SK-N-SH treated with all-trans-retinoic acid at 6 μM for 48 hours (cell line): ENCODE measurements at regions not wholly inside any gene's neighbourhood (a gene's known extent, or its start where the extent isn't known, plus 50 kb on each side); places are given as distances from the start of the nearest gene placed in this dataset.

ENCODE experiments used
- CSDC2 ChIP-seq: fragments of 250-450 bp; sonication (Bioruptor Pico); IDR thresholded peaks from 2 replicates; pipeline ENCODE4 v1.5.0; 2020; ENCODE audit warnings: mild to moderate bottlenecking, moderate library complexity
- GLIS3 ChIP-seq: fragments of 250-450 bp; sonication (Bioruptor Pico); IDR thresholded peaks from 2 replicates; pipeline ENCODE4 v1.5.0; 2020; ENCODE audit warnings: mild to moderate bottlenecking, moderate library complexity
- OSR1 ChIP-seq: fragments of 250-450 bp; sonication (Bioruptor Pico); IDR thresholded peaks from 2 replicates; pipeline ENCODE4 v1.8.0; 2022; ENCODE audit warnings: moderate library complexity, mild to moderate bottlenecking, inconsistent platforms
- RARB ChIP-seq: fragments of 250-450 bp; sonication (Bioruptor Pico); IDR thresholded peaks from 2 replicates; pipeline ENCODE4 v1.8.0; 2021; ENCODE audit warnings: mild to moderate bottlenecking, moderate library complexity
- TOX ChIP-seq: fragments of 250-450 bp; sonication (Bioruptor Pico); IDR thresholded peaks from 2 replicates; pipeline ENCODE4 v1.8.0; 2021; ENCODE audit warnings: mild to moderate bottlenecking, moderate library complexity, borderline replicate concordance
- ZFP3 ChIP-seq: fragments of 250-450 bp; sonication (Bioruptor Pico); IDR thresholded peaks from 2 replicates; pipeline ENCODE4 v1.5.0; 2020; ENCODE audit warnings: mild to moderate bottlenecking, moderate library complexity
- TF ChIP-seq, protein P1 (sequence below): fragments of 250-450 bp; sonication (Bioruptor Pico); IDR thresholded peaks from 2 replicates; pipeline ENCODE4 v1.5.1; 2020; ENCODE audit warnings: low read depth, mild to moderate bottlenecking, moderate library complexity

- TF ChIP-seq CSDC2 (no peak), ZFP3 (no peak), RARB (CRISPR knock-in tag) (no peak), TOX (CRISPR knock-in tag) (no peak), GLIS3 (CRISPR knock-in tag) (no peak), OSR1 (CRISPR knock-in tag) (no peak)
- TF ChIP-seq, protein P1, sequence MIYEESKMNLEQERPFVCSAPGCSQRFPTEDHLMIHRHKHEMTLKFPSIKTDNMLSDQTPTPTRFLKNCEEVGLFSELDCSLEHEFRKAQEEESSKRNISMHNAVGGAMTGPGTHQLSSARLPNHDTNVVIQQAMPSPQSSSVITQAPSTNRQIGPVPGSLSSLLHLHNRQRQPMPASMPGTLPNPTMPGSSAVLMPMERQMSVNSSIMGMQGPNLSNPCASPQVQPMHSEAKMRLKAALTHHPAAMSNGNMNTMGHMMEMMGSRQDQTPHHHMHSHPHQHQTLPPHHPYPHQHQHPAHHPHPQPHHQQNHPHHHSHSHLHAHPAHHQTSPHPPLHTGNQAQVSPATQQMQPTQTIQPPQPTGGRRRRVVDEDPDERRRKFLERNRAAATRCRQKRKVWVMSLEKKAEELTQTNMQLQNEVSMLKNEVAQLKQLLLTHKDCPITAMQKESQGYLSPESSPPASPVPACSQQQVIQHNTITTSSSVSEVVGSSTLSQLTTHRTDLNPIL (CRISPR knock-in tag): no peak
These were observed 62.6 kb upstream of the PLPP4 start for GRCh38 chr10:120394446-120394845.
